WERI-Rb-1 (cell line): ENCODE measurements at regions not wholly inside any gene's neighbourhood (a gene's known extent, or its start where the extent isn't known, plus 50 kb on each side); places are given as distances from the start of the nearest gene placed in this dataset.

Experiments used
- DNase-seq: peaks from one replicate; pipeline ENCODE4 v3.0.0-alpha.2; 2020
- H3K27ac ChIP-seq: fragments of 250-450 bp; sonication (Bioruptor Pico); 2 replicates; pipeline ENCODE4 v1.5.1; 2020; ENCODE audit warnings: mild to moderate bottlenecking, moderate library complexity
- H3K27me3 ChIP-seq: fragments of 250-450 bp; sonication (Bioruptor Pico); 2 replicates; pipeline ENCODE4 v1.5.1; 2021; ENCODE audit warnings: mild to moderate bottlenecking, low read depth, moderate library complexity; ENCODE audit not compliant: insufficient read depth, severe bottlenecking
- H3K36me3 ChIP-seq: fragments of 250-450 bp; sonication (Bioruptor Pico); 2 replicates; pipeline ENCODE4 v1.5.1; 2020; ENCODE audit warnings: mild to moderate bottlenecking, moderate library complexity
- H3K4me3 ChIP-seq: 2 replicates; pipeline ENCODE4 v1.5.1; 2011; ENCODE audit warnings: low read depth, mild to moderate bottlenecking, control low read depth, low read length
- H3K9me3 ChIP-seq: fragments of 250-450 bp; sonication (Bioruptor Pico); 2 replicates; pipeline ENCODE4 v1.5.1; 2021; ENCODE audit warnings: mild to moderate bottlenecking, moderate library complexity; ENCODE audit not compliant: severe bottlenecking
- CTCF ChIP-seq: IDR thresholded peaks from 2 replicates; pipeline ENCODE4 v1.5.1; 2011; ENCODE audit warnings: low read depth, mild to moderate bottlenecking, control low read depth, inconsistent platforms, low read length

GRCh38 chr9:589723-590122 lies 251.8 kb upstream of the DMRT1 start:
- no peaks in the 10 kb centered on the region for H3K9me3 ChIP-seq
- no peaks in the 10 kb centered on the region for H3K27me3 ChIP-seq
- TF ChIP-seq CTCF = no peak
- H3K4me3 ChIP-seq = no peak overlapping the region
- H3K27ac ChIP-seq = no peak overlapping the region
- no peak for DNase-seq
- H3K36me3 ChIP-seq = peaks cover 4% of the 10 kb centered on the region

- no peak for DNase-seq
These were observed 250.2 kb upstream of the DMRT1 start for GRCh38 chr9:591292-591691.

GRCh38 chr9:592225-592624 lies 249.3 kb upstream of the DMRT1 start:
- Histone ChIP-seq H3K4me3 (no peak overlapping the region), H3K36me3 (no peaks in the 10 kb centered on the region; the same call in none of the 2 replicates), H3K27me3 (no peaks in the 10 kb centered on the region), H3K27ac (no peak overlapping the region), H3K9me3 (no peaks in the 10 kb centered on the region)
- TF ChIP-seq CTCF = no peak
- DNase-seq = no peak

More at GRCh38 chr9:591292-591691, 250.2 kb upstream of the DMRT1 start:
- Histone ChIP-seq H3K9me3 (no peaks in the 10 kb centered on the region), H3K27ac (no peak overlapping the region), H3K27me3 (no peaks in the 10 kb centered on the region), H3K4me3 (no peak overlapping the region), H3K36me3 (no peaks in the 10 kb centered on the region; the same call in none of the 2 replicates)
- no peak for TF ChIP-seq CTCF

- TF ChIP-seq CTCF = no peak
- H3K4me3 ChIP-seq = no peak overlapping the region
- DNase-seq = no peak
- no peaks in the 10 kb centered on the region; the same call in none of the 2 replicates for H3K36me3 ChIP-seq
- no peaks in the 10 kb centered on the region for H3K9me3 ChIP-seq
- no peak overlapping the region for H3K27ac ChIP-seq
- no peaks in the 10 kb centered on the region for H3K27me3 ChIP-seq
These were observed 248.8 kb upstream of the DMRT1 start for GRCh38 chr9:592733-593132.

- no peak for DNase-seq
- Histone ChIP-seq H3K9me3 (no peaks in the 10 kb centered on the region), H3K27ac (no peak overlapping the region), H3K27me3 (no peaks in the 10 kb centered on the region), H3K4me3 (no peak overlapping the region), H3K36me3 (no peaks in the 10 kb centered on the region; the same call in none of the 2 replicates)
- TF ChIP-seq CTCF = no peak
These were observed 247.7 kb upstream of the DMRT1 start for GRCh38 chr9:593809-594208.

GRCh38 chr9:596703-597102 lies 244.8 kb upstream of the DMRT1 start:
- H3K36me3 ChIP-seq = peaks cover 3% of the 10 kb centered on the region
- DNase-seq = no peak
- no peaks in the 10 kb centered on the region for H3K27me3 ChIP-seq
- no peak for TF ChIP-seq CTCF
- no peak overlapping the region for H3K27ac ChIP-seq
- H3K4me3 ChIP-seq = no peak overlapping the region
- no peaks in the 10 kb centered on the region for H3K9me3 ChIP-seq
